Right lobe of liver (tissue), 6 donors: ENCODE measurements at regions not wholly inside any gene's neighbourhood (a gene's known extent, or its start where the extent isn't known, plus 50 kb on each side); places are given as distances from the start of the nearest gene placed in this dataset.

ENCODE experiments used
- ATAC-seq, 4 donors: fragments of 200-7000 bp; cut with Tn5 transposase; one replicate each; pipeline ENCODE4 v1.9.1; 2020; ENCODE audit warnings: mild to moderate bottlenecking in 4 of 4, moderate library complexity in 4 of 4
- DNase-seq, 3 donors: peaks; one replicate each; pipeline ENCODE4 v3.0.0-alpha.2; 2020
- H3K27ac ChIP-seq, 3 donors: fragments of 200-600 bp; one replicate each; pipeline ENCODE4 v1.8.0; 2022
- H3K27me3 ChIP-seq, 2 donors: fragments of 200-600 bp; one replicate each; pipeline ENCODE4 v1.8.0; 2022
- H3K36me3 ChIP-seq, 4 donors: fragments of 200-600 bp; sonication (generic) in 1 of 4; one replicate each; pipeline versions ENCODE4 v1.5.1 to v1.8.0; 2017 to 2022; ENCODE audit warnings: control low read depth in 1 of 4
- H3K4me1 ChIP-seq, 4 donors: fragments of 200-600 bp; sonication (generic) in 1 of 4; one replicate each; pipeline versions ENCODE4 v1.5.1 to v1.8.0; 2017 to 2022; ENCODE audit warnings: control low read depth in 1 of 4
- H3K4me3 ChIP-seq, 3 donors: fragments of 200-600 bp; one replicate each; pipeline ENCODE4 v1.8.0; 2022
- H3K9me3 ChIP-seq, 4 donors: fragments of 200-600 bp; sonication (generic) in 1 of 4; one replicate each; pipeline versions ENCODE4 v1.5.1 to v1.8.0; 2017 to 2022; ENCODE audit warnings: control low read depth in 1 of 4
- CTCF ChIP-seq, 4 donors: fragments of 200-600 bp in 3 of 4; fragments of 450-650 bp in 1 of 4; IDR thresholded peaks; one replicate each; pipeline versions ENCODE4 v1.5.1 to v1.8.0; 2016 to 2022; ENCODE audit warnings: antibody characterized with exemption in 4 of 4, mild to moderate bottlenecking in 2 of 4
- POLR2A ChIP-seq: fragments of 450-650 bp; IDR thresholded peaks from one replicate; pipeline ENCODE4 v1.6.1; 2017; ENCODE audit warnings: antibody characterized with exemption, mild to moderate bottlenecking
- WGBS: methylation state at CpG from one replicate; pipeline ENCODE4 v1.1.6; 2018; ENCODE audit warnings: low coverage, low lambda C conversion rate; ENCODE audit not compliant: insufficient coverage; ENCODE audit errors: missing lambda C conversion rate; 5-methylcytosine and 5-hydroxymethylcytosine counted together
- intact Hi-C, 2 donors: fragments of 100-400 bp; cut with DNase I; formaldehyde crosslinking; loops; one replicate each; pipeline versions ENCODE4 v1.11.2 to v1.14.1; 2022
- donor health status: DM: no; HTN: yes; CAD: no.
- donor health status: DM: no; HTN: no; CAD: no.
- donor health status: DM: no; HTN: no; CAD: no.
- donor health status: DM: no; HTN: yes; CAD: no.
- donor health status: DM: no; HTN: yes; CAD: no.

GRCh38 chr16:54422159-54422558 is 135.6 kb upstream of the IRX3 start:
- TF ChIP-seq CTCF (IDR thresholded peaks at IDR 0.05) (no peak), POLR2A (no peak)
- ATAC-seq, result peak; percentile 16 to 84 (median 74)
- Histone ChIP-seq H3K9me3 (no peaks in the 10 kb centered on the region), H3K4me3 (no peak overlapping the region), H3K27ac (peak overlapping the region in 2 of 3 donors; percentile 79), H3K4me1 (peaks cover 0 to 56% (median 21%) of the 10 kb centered on the region in 4 donors), H3K27me3 (no peaks in the 10 kb centered on the region), H3K36me3 (no peaks in the 10 kb centered on the region)
- peak in 1 of 3 donors; percentile 85 for DNase-seq
- 24% methylated on average over 2 of the region's 3 CpGs for WGBS
- intact Hi-C loops, result no loop called here

- peak; percentile 66 to 79 (median 73) for ATAC-seq
These were observed 134.6 kb upstream of the IRX3 start for GRCh38 chr16:54421220-54421619.

DNA sequence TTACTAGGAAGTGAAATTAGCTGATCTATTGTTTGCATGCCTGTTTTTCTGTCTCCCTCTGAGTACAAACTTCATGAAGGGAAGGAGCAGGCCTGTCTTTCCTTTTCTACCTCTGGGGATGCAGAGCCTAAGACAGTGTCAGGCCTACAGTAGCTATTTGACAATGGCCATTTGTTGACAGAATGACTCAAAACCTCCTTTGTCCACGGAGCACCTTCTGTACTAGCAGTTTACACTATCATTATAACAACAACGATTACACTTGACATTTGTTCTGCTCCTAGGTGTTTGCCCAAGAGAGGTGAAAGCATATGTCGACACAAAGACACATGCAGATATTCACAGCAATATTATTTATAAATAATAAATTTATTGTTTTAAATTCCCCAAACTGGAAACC is 132.3 kb upstream of the IRX3 start:
- whole genome bisulfite sequencing, result 51% methylated on average over 3 of the region's 3 CpGs
- H3K4me1 ChIP-seq, result peaks cover 0 to 39% (median 13%) of the 10 kb centered on the region in 4 donors
- no peaks in the 10 kb centered on the region for H3K36me3 ChIP-seq
- no peak for ATAC-seq
- no peak overlapping the region for H3K4me3 ChIP-seq
- DNase-seq, result no peak
- no peaks in the 10 kb centered on the region for H3K9me3 ChIP-seq
- H3K27ac ChIP-seq, result no peak overlapping the region
- TF ChIP-seq POLR2A (no peak), CTCF (IDR thresholded peaks at IDR 0.05) (no peak)
- no peaks in the 10 kb centered on the region for H3K27me3 ChIP-seq
- intact Hi-C loops, result no loop called here

More at GRCh38 chr16:54421220-54421619, 134.6 kb upstream of the IRX3 start:
- H3K36me3 ChIP-seq, result no peaks in the 10 kb centered on the region
- no peak overlapping the region for H3K4me3 ChIP-seq
- H3K27ac ChIP-seq, result peak overlapping the region in 2 of 3 donors; percentile 79
- H3K27me3 ChIP-seq, result no peaks in the 10 kb centered on the region
- peaks cover 0 to 56% (median 21%) of the 10 kb centered on the region in 4 donors for H3K4me1 ChIP-seq
- DNase-seq, result no peak
- TF ChIP-seq CTCF (IDR thresholded peaks at IDR 0.05), result no peak
- no peak for TF ChIP-seq POLR2A
- intact Hi-C loops, result no loop called here
- 25% methylated on average over 1 of the region's 1 CpG for WGBS
- no peaks in the 10 kb centered on the region for H3K9me3 ChIP-seq

GRCh38 chr16:54417384-54417783 is 130.8 kb upstream of the IRX3 start:
- WGBS, result 40% methylated on average over 2 of the region's 2 CpGs
- TF ChIP-seq POLR2A (no peak), CTCF (IDR thresholded peaks at IDR 0.05) (no peak)
- Histone ChIP-seq H3K27me3 (no peaks in the 10 kb centered on the region), H3K9me3 (no peaks in the 10 kb centered on the region), H3K36me3 (no peaks in the 10 kb centered on the region), H3K4me3 (no peak overlapping the region), H3K4me1 (peaks cover 0 to 26% (median 7%) of the 10 kb centered on the region in 4 donors), H3K27ac (no peak overlapping the region)
- DNase-seq (no peak), ATAC-seq (no peak)
- intact Hi-C loops, result no loop called here

- H3K27ac ChIP-seq, result no peak overlapping the region
These were observed 128.1 kb upstream of the IRX3 start for GRCh38 chr16:54414671-54415070.

More at GRCh38 chr16:54414671-54415070, 128.1 kb upstream of the IRX3 start:
- Histone ChIP-seq H3K36me3 (no peaks in the 10 kb centered on the region), H3K9me3 (no peaks in the 10 kb centered on the region), H3K4me1 (peaks cover 0 to 7% (median 0%) of the 10 kb centered on the region in 4 donors), H3K4me3 (no peak overlapping the region), H3K27me3 (no peaks in the 10 kb centered on the region)
- no peak for DNase-seq
- intact Hi-C loops, result no loop called here
- ATAC-seq, result no peak
- WGBS, result 92% methylated on average over 5 of the region's 7 CpGs
- TF ChIP-seq CTCF (IDR thresholded peaks at IDR 0.05), result no peak
- TF ChIP-seq POLR2A, result no peak
